NCI-H2227 (cell line): ENCODE measurements at regions not wholly inside any gene's neighbourhood (a gene's known extent, or its start where the extent isn't known, plus 50 kb on each side); places are given as distances from the start of the nearest gene placed in this dataset.
A peak's percentile ranks its signal among the peaks of the same experiment; 100 is the strongest.
"Not testable (repeated sequence)": the region's sequence is repeated elsewhere in the genome, so short reads cannot be mapped to it uniquely, and the experiment has no call there.

Experiments used
- DNase-seq: peaks from one replicate; lab custom pipeline; 2025; ENCODE audit not compliant: unreplicated experiment; lab: John Stamatoyannopoulos, UW

- DNase-seq: no peak
Measured at GRCh38 chr15:24832282-24832681, 122.5 kb upstream of the SNRPN start.

- no peak for DNase-seq
Measured at GRCh38 chr15:24835301-24835700, 119.5 kb upstream of the SNRPN start.

- peak; percentile 36 for DNase-seq
Measured at GRCh38 chr15:24848050-24848449, 106.7 kb upstream of the SNRPN start.

GRCh38 chr15:24856397-24857390 is 98.1 kb upstream of the SNRPN start:
- no peak for DNase-seq

GRCh38 chr15:24857763-24858162 is 97.0 kb upstream of the SNRPN start:
- no peak for DNase-seq

GRCh38 chr15:24858183-24858582 is 96.6 kb upstream of the SNRPN start:
- not testable (repeated sequence) for DNase-seq

- no peak for DNase-seq
Measured at GRCh38 chr15:24858737-24859601, 95.8 kb upstream of the SNRPN start.

- DNase-seq: no peak
Measured at GRCh38 chr15:24861014-24861690, 93.6 kb upstream of the SNRPN start.

- DNase-seq: no peak
Measured at GRCh38 chr15:24862726-24863521, 91.9 kb upstream of the SNRPN start.

- DNase-seq: no peak
Measured at GRCh38 chr15:24865303-24865702, 89.5 kb upstream of the SNRPN start.

GRCh38 chr15:24877174-24877573 is 77.6 kb upstream of the SNRPN start:
- no peak for DNase-seq

- DNase-seq: peak; percentile 66
Measured at GRCh38 chr15:24878153-24878552, 76.6 kb upstream of the SNRPN start.

- no peak for DNase-seq
Measured at GRCh38 chr15:24879492-24879891, 75.3 kb upstream of the SNRPN start.

GRCh38 chr15:24880663-24881062 is 74.1 kb upstream of the SNRPN start:
- no peak for DNase-seq

GRCh38 chr15:24886538-24886937 is 68.2 kb upstream of the SNRPN start:
- DNase-seq: no peak

GRCh38 chr15:24898715-24899272 is 56.0 kb upstream of the SNRPN start:
- DNase-seq: no peak

GRCh38 chr15:24899367-24899766 is 55.4 kb upstream of the SNRPN start:
- DNase-seq: no peak

GRCh38 chr15:24899795-24900194 is 55.0 kb upstream of the SNRPN start:
- DNase-seq: no peak

- no peak for DNase-seq
Measured at GRCh38 chr15:24901409-24901808, 53.4 kb upstream of the SNRPN start.
